ENCODE measurements at regions not wholly inside any gene's neighbourhood (a gene's known extent, or its start where the extent isn't known, plus 50 kb on each side); places are given as distances from the start of the nearest gene placed in this dataset.
"Not testable (repeated sequence)": the region's sequence is repeated elsewhere in the genome, so short reads cannot be mapped to it uniquely, and the experiment has no call there.

GRCh38 chrX:115357326-115358120 is 68.0 kb downstream of the LUZP4 start:
- no peak for DNase-seq
- Mint-ChIP-seq H3K36me3 (ENCODE audit: low read depth) (no peaks in the 10 kb centered on the region), H3K4me1 (ENCODE audit: low read depth) (peaks cover 14% of the 10 kb centered on the region), H3K9me3 (no peaks in the 10 kb centered on the region), H3K27me3 (ENCODE audit: insufficient read depth) (no peaks in the 10 kb centered on the region; the same call in 1 of the 2 replicates), H3K27ac (no peak overlapping the region), H3K4me3 (no peak overlapping the region)
- no peak for TF ChIP-seq CTCF (IDR thresholded peaks at IDR 0.05)

- not testable (repeated sequence) for DNase-seq; H3K27me3 Mint-ChIP-seq (ENCODE audit: insufficient read depth); H3K9me3 Mint-ChIP-seq; H3K4me3 Mint-ChIP-seq; H3K36me3 Mint-ChIP-seq (ENCODE audit: low read depth); H3K27ac Mint-ChIP-seq
- peaks cover 14% of the 10 kb centered on the region for H3K4me1 Mint-ChIP-seq (ENCODE audit: low read depth)
Observed at GRCh38 chrX:115359508-115359907, 70.0 kb downstream of the LUZP4 start.

GRCh38 chrX:115360220-115360781 is 70.8 kb downstream of the LUZP4 start:
- H3K4me1 Mint-ChIP-seq (ENCODE audit: low read depth) = peaks cover 14% of the 10 kb centered on the region
- TF ChIP-seq CTCF (IDR thresholded peaks at IDR 0.05) = no peak
- H3K4me3 Mint-ChIP-seq = no peak overlapping the region
- no peaks in the 10 kb centered on the region; the same call in none of the 2 replicates for H3K27me3 Mint-ChIP-seq (ENCODE audit: insufficient read depth)
- no peaks in the 10 kb centered on the region for H3K36me3 Mint-ChIP-seq (ENCODE audit: low read depth)
- no peaks in the 10 kb centered on the region for H3K9me3 Mint-ChIP-seq
- H3K27ac Mint-ChIP-seq = no peak overlapping the region
- no peak for DNase-seq

GRCh38 chrX:115362334-115363095 is 73.0 kb downstream of the LUZP4 start:
- Mint-ChIP-seq H3K27me3 (ENCODE audit: insufficient read depth) (no peaks in the 10 kb centered on the region; the same call in none of the 2 replicates), H3K27ac (no peak overlapping the region), H3K4me3 (no peak overlapping the region), H3K4me1 (ENCODE audit: low read depth) (peaks cover 14% of the 10 kb centered on the region), H3K36me3 (ENCODE audit: low read depth) (no peaks in the 10 kb centered on the region), H3K9me3 (no peaks in the 10 kb centered on the region)
- peak; percentile 19; the same call in 1 of the 2 replicates for TF ChIP-seq CTCF (IDR thresholded peaks at IDR 0.05)
- DNase-seq = no peak

GRCh38 chrX:115363372-115363771 is 73.9 kb downstream of the LUZP4 start:
- TF ChIP-seq CTCF (IDR thresholded peaks at IDR 0.05) = no peak
- no peaks in the 10 kb centered on the region for H3K36me3 Mint-ChIP-seq (ENCODE audit: low read depth)
- no peaks in the 10 kb centered on the region for H3K9me3 Mint-ChIP-seq
- no peak overlapping the region for H3K4me3 Mint-ChIP-seq
- no peaks in the 10 kb centered on the region; the same call in none of the 2 replicates for H3K27me3 Mint-ChIP-seq (ENCODE audit: insufficient read depth)
- no peak for DNase-seq
- H3K27ac Mint-ChIP-seq = no peak overlapping the region
- peaks cover 16% of the 10 kb centered on the region for H3K4me1 Mint-ChIP-seq (ENCODE audit: low read depth)

Data from HFFc6 (cell line).